Panc1 (cell line): ENCODE measurements at regions not wholly inside any gene's neighbourhood (a gene's known extent, or its start where the extent isn't known, plus 50 kb on each side); places are given as distances from the start of the nearest gene placed in this dataset.

ENCODE experiments used
- ATAC-seq: fragments of 200-7000 bp; cut with Tn5 transposase; 2 replicates; pipeline ENCODE4 v1.9.1; 2020; ENCODE audit warnings: mild to moderate bottlenecking, moderate library complexity
- BruUV-seq: library from RNA; stranded (reverse); fragments of 400-500 nt; replicated peaks from 2 replicates; lab custom pipeline; 2021; lab: Mats Ljungman, UMichigan
- CTCF ChIA-PET: fragments of 300-600 bp; sonication (Branson Sonifier 250); formaldehyde crosslinking; loops from one replicate; lab custom pipeline; 2022; ENCODE audit warnings: antibody characterized with exemption; lab: Charles Lee
- POLR2A ChIA-PET: fragments of 300-600 bp; sonication (Branson Sonifier 250); formaldehyde crosslinking; loops from one replicate; lab custom pipeline; 2022; ENCODE audit warnings: antibody characterized with exemption; lab: Charles Lee
- DNase-seq: peaks from one replicate; pipeline ENCODE4 v3.0.0-alpha.2; 2010; ENCODE audit warnings: low read depth, low spot score
- H3K27ac ChIP-seq: 2 replicates; pipeline ENCODE4 v1.5.1; 2011; ENCODE audit warnings: mild to moderate bottlenecking, low read length, inconsistent platforms
- H3K27me3 ChIP-seq: fragments of 200-500 bp; sonication (Bioruptor generic); 2 replicates; pipeline ENCODE4 v1.6.0; 2014; ENCODE audit warnings: low read length, inconsistent platforms; ENCODE audit not compliant: control insufficient read depth, insufficient read depth
- H3K36me3 ChIP-seq: fragments of 200-500 bp; sonication (Bioruptor generic); 2 replicates; pipeline ENCODE4 v1.5.1; 2014; ENCODE audit warnings: inconsistent platforms, mild to moderate bottlenecking, low read length, moderate library complexity; ENCODE audit not compliant: control insufficient read depth, insufficient read depth
- H3K4me1 ChIP-seq: 2 replicates; pipeline ENCODE4 v1.5.1; 2011; ENCODE audit warnings: inconsistent platforms, mild to moderate bottlenecking, low read length, moderate library complexity; ENCODE audit not compliant: control insufficient read depth, insufficient read depth
- H3K4me3 ChIP-seq, 2 experiments: 2 replicates each; pipeline ENCODE4 v1.5.1; 2011 to 2012; ENCODE audit warnings: low read depth in 2 of 2, low read length in 2 of 2, mild to moderate bottlenecking in 2 of 2, inconsistent platforms in 1 of 2, moderate library complexity in 1 of 2
- H3K9me3 ChIP-seq: fragments of 200-500 bp; sonication (Bioruptor generic); 2 replicates; pipeline ENCODE4 v1.5.1; 2014; ENCODE audit warnings: low read depth, mild to moderate bottlenecking, inconsistent platforms, low read length, moderate library complexity; ENCODE audit not compliant: control insufficient read depth, insufficient read depth
- CTCF ChIP-seq: fragments of 450-650 bp; IDR thresholded peaks from 2 replicates; pipeline ENCODE4 v1.5.1; 2017; ENCODE audit warnings: mild to moderate bottlenecking
- POLR2AphosphoS5 ChIP-seq: IDR thresholded peaks from 2 replicates; pipeline ENCODE4 v1.6.1; 2012; ENCODE audit warnings: mild to moderate bottlenecking, low read depth, low read length, moderate library complexity
- REST ChIP-seq, 2 experiments: IDR thresholded peaks; 2 replicates each; pipeline ENCODE4 v1.6.1; 2011 to 2012; ENCODE audit warnings: low read depth in 2 of 2, control low read depth in 1 of 2, low read length in 1 of 2, mild to moderate bottlenecking in 1 of 2, moderate library complexity in 1 of 2; ENCODE audit not compliant: insufficient read depth in 1 of 2
- SIN3A ChIP-seq: IDR thresholded peaks from 2 replicates; pipeline ENCODE4 v1.6.1; 2012; ENCODE audit warnings: low read depth, mild to moderate bottlenecking, low read length, moderate library complexity, borderline replicate concordance; ENCODE audit not compliant: insufficient read depth
- TCF7L2 ChIP-seq: IDR thresholded peaks from 2 replicates; pipeline ENCODE4 v1.6.1; 2011; ENCODE audit warnings: mild to moderate bottlenecking, low read depth, low read length, inconsistent platforms
- in situ Hi-C: cut with HindIII; loops from 2 replicates; pipeline ENCODE4 v1.10.0; 2016; ENCODE audit warnings: low sequenced_read_pairs, low pct_unique_long_range_greater_than_20kb
- intact Hi-C: fragments of 100-400 bp; cut with micrococcal nuclease; formaldehyde crosslinking; loops from one replicate; pipeline ENCODE4 v1.10.0; 2022; ENCODE audit not compliant: unreplicated experiment

GRCh38 chr2:52395912-52396311 is 1364.0 kb upstream of the NRXN1 start:
- intact Hi-C loops: no loop called here
- H3K27me3 ChIP-seq: no peaks in the 10 kb centered on the region
- H3K9me3 ChIP-seq: no peaks in the 10 kb centered on the region
- H3K36me3 ChIP-seq: no peaks in the 10 kb centered on the region
- ChIA-PET POLR2A (no interaction called here), CTCF (interaction anchor here (0.6 kb wide), 1 partner anchor 150 kb away, joined by 5 read pairs; no protein-coding TSS in a partner anchor)
- TF ChIP-seq REST (IDR thresholded peaks at IDR 0.05; ENCODE audit: insufficient read depth in 1 of 2, low read depth in 2 of 2, low read length in 1 of 2) (no peak), SIN3A (no peak), CTCF (no peak), POLR2AphosphoS5 (no peak), TCF7L2 (no peak)
- no peak for DNase-seq
- no peak overlapping the region for H3K4me3 ChIP-seq
- BruUV-seq: no TSS peak
- no peak for ATAC-seq
- no peaks in the 10 kb centered on the region for H3K4me1 ChIP-seq
- no peak overlapping the region for H3K27ac ChIP-seq
- in situ Hi-C loops: no loop called here

GRCh38 chr2:52391621-52392020 is 1359.7 kb upstream of the NRXN1 start:
- Histone ChIP-seq H3K27me3 (no peaks in the 10 kb centered on the region), H3K4me1 (no peaks in the 10 kb centered on the region), H3K36me3 (no peaks in the 10 kb centered on the region), H3K27ac (no peak overlapping the region), H3K4me3 (no peak overlapping the region), H3K9me3 (no peaks in the 10 kb centered on the region)
- in situ Hi-C loops (no loop called here), intact Hi-C loops (no loop called here)
- CTCF ChIA-PET: no interaction called here
- POLR2A ChIA-PET: no interaction called here
- BruUV-seq: no TSS peak
- ATAC-seq (no peak), DNase-seq (no peak)
- TF ChIP-seq REST (IDR thresholded peaks at IDR 0.05; ENCODE audit: insufficient read depth in 1 of 2, low read depth in 2 of 2, low read length in 1 of 2) (no peak), SIN3A (no peak), POLR2AphosphoS5 (no peak), TCF7L2 (no peak), CTCF (no peak)
